ENCODE measurements at regions not wholly inside any gene's neighbourhood (a gene's known extent, or its start where the extent isn't known, plus 50 kb on each side); places are given as distances from the start of the nearest gene placed in this dataset.

DNA sequence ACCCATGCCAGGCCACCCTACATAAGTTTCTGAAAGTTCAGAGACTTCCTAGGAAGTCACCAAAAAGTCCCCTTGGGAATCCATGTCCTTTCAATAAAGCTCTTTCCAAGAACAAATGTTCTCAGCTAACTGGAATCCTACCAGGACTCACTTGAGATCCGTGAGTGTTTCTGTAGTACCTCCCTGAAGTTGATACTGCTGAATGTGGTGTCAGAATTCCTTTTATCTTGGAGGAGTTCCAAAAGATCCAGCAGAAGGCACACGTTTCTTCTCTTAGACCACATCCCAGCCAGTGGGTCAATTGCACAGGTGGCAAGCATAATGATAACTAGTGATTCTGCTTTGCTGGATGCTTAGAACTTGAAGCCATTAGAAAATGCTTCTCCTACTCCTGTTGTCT is 689.7 kb upstream of the IGFBP3 start:
- ChIA-PET CTCF (no interaction called here), POLR2A (no interaction called here)
- Mint-ChIP-seq H3K4me1 (no peaks in the 10 kb centered on the region), H3K27me3 (no peaks in the 10 kb centered on the region), H3K4me3 (no peak overlapping the region), H3K27ac (no peak overlapping the region), H3K9me3 (ENCODE audit: insufficient read depth) (no peaks in the 10 kb centered on the region)
- no peak for TF ChIP-seq CTCF (IDR thresholded peaks at IDR 0.05)
- TF ChIP-seq EZH2 (IDR thresholded peaks at IDR 0.05; ENCODE audit: borderline replicate concordance, insufficient read depth, low read depth, low read length, poor library complexity, severe bottlenecking), result no peak
- no peaks in the 10 kb centered on the region for H3K79me2 ChIP-seq (ENCODE audit: control insufficient read depth, insufficient read depth, low read length)
- intact Hi-C loops (cut with micrococcal nuclease), result no loop called here
- no peak overlapping the region for H3K27ac ChIP-seq (ENCODE audit: low read length in 2 of 2)
- no peak for DNase-seq
- ATAC-seq (ENCODE audit: low read depth), result no peak
- no peak overlapping the region for H2AFZ ChIP-seq (ENCODE audit: insufficient read depth, low read depth, low read length, poor library complexity, severe bottlenecking)
- no peaks in the 10 kb centered on the region for H3K9me3 ChIP-seq (ENCODE audit: control extremely low read depth in 1 of 3, control insufficient read depth in 2 of 3, insufficient read depth in 1 of 3, low read length in 2 of 3)
- no peaks in the 10 kb centered on the region for H3K36me3 ChIP-seq (replicated peaks in 1 of 2; ENCODE audit: control extremely low read depth in 1 of 2, control insufficient read depth in 1 of 2, extremely low read depth in 1 of 2, insufficient read depth in 2 of 2, low read length in 1 of 2)
- no peaks in the 10 kb centered on the region for H4K20me1 ChIP-seq (ENCODE audit: control insufficient read depth, insufficient read depth, low read length, poor library complexity, severe bottlenecking)
- no peaks in the 10 kb centered on the region for H3K4me1 ChIP-seq (ENCODE audit: control insufficient read depth in 2 of 2, insufficient read depth in 2 of 2, low read length in 2 of 2)
- no peak overlapping the region for H3K4me3 ChIP-seq (ENCODE audit: control extremely low read depth in 1 of 5, extremely low read depth in 1 of 5, insufficient read depth in 1 of 5, low read depth in 2 of 5, low read length in 4 of 5)
- H3K9ac ChIP-seq (ENCODE audit: low read length), result no peak overlapping the region
- no peaks in the 10 kb centered on the region for H3K27me3 ChIP-seq (replicated peaks in 1 of 4; ENCODE audit: control extremely low read depth in 1 of 4, control insufficient read depth in 3 of 4, insufficient read depth in 4 of 4, low read length in 3 of 4)
- no CpG with 5 or more reads among the region's 2 CpGs for WGBS (ENCODE audit: insufficient coverage)
- H3K4me2 ChIP-seq (replicated peaks; ENCODE audit: low read depth, low read length, poor library complexity, severe bottlenecking), result no peak overlapping the region

GRCh38 chr7:46607176-46607575 is 686.1 kb upstream of the IGFBP3 start:
- Mint-ChIP-seq H3K27ac (no peak overlapping the region), H3K27me3 (no peaks in the 10 kb centered on the region), H3K4me3 (no peak overlapping the region), H3K4me1 (no peaks in the 10 kb centered on the region), H3K9me3 (ENCODE audit: insufficient read depth) (no peaks in the 10 kb centered on the region)
- Histone ChIP-seq H4K20me1 (ENCODE audit: control insufficient read depth, insufficient read depth, low read length, poor library complexity, severe bottlenecking) (no peaks in the 10 kb centered on the region), H3K79me2 (ENCODE audit: control insufficient read depth, insufficient read depth, low read length) (no peaks in the 10 kb centered on the region), H3K27me3 (replicated peaks in 1 of 4; ENCODE audit: control extremely low read depth in 1 of 4, control insufficient read depth in 3 of 4, insufficient read depth in 4 of 4, low read length in 3 of 4) (no peaks in the 10 kb centered on the region), H3K9me3 (ENCODE audit: control extremely low read depth in 1 of 3, control insufficient read depth in 2 of 3, insufficient read depth in 1 of 3, low read length in 2 of 3) (peaks cover 0 to 6% (median 0%) of the 10 kb centered on the region in 3 donors), H3K36me3 (replicated peaks in 1 of 2; ENCODE audit: control extremely low read depth in 1 of 2, control insufficient read depth in 1 of 2, extremely low read depth in 1 of 2, insufficient read depth in 2 of 2, low read length in 1 of 2) (no peaks in the 10 kb centered on the region), H2AFZ (ENCODE audit: insufficient read depth, low read depth, low read length, poor library complexity, severe bottlenecking) (no peak overlapping the region), H3K4me2 (replicated peaks; ENCODE audit: low read depth, low read length, poor library complexity, severe bottlenecking) (no peak overlapping the region), H3K9ac (ENCODE audit: low read length) (no peak overlapping the region), H3K4me1 (ENCODE audit: control insufficient read depth in 2 of 2, insufficient read depth in 2 of 2, low read length in 2 of 2) (no peaks in the 10 kb centered on the region), H3K27ac (ENCODE audit: low read length in 2 of 2) (no peak overlapping the region), H3K4me3 (ENCODE audit: control extremely low read depth in 1 of 5, extremely low read depth in 1 of 5, insufficient read depth in 1 of 5, low read depth in 2 of 5, low read length in 4 of 5) (no peak overlapping the region)
- ChIA-PET CTCF (no interaction called here), POLR2A (no interaction called here)
- no peak for TF ChIP-seq CTCF (IDR thresholded peaks at IDR 0.05)
- no peak for TF ChIP-seq EZH2 (IDR thresholded peaks at IDR 0.05; ENCODE audit: borderline replicate concordance, insufficient read depth, low read depth, low read length, poor library complexity, severe bottlenecking)
- intact Hi-C loops (cut with micrococcal nuclease), result no loop called here
- ATAC-seq (ENCODE audit: low read depth), result no peak
- 73% methylated on average over 2 of the region's 4 CpGs for WGBS (ENCODE audit: insufficient coverage)
- no peak for DNase-seq
